ENCODE measurements at regions not wholly inside any gene's neighbourhood (a gene's known extent, or its start where the extent isn't known, plus 50 kb on each side); places are given as distances from the start of the nearest gene placed in this dataset.

GRCh38 chr3:177928172-177928873, 607.9 kb upstream of the KCNMB2 start:
- DNase-seq (ENCODE audit: low read depth): no peak
- TF ChIP-seq CTCF (IDR thresholded peaks at IDR 0.05; ENCODE audit: low read depth, low read length, missing control alignments): no peak
- H3K4me3 ChIP-seq (ENCODE audit: low read depth, low read length): no peak overlapping the region

- TF ChIP-seq CTCF (IDR thresholded peaks at IDR 0.05; ENCODE audit: low read depth, low read length, missing control alignments): no peak
- DNase-seq (ENCODE audit: low read depth): no peak
- no peak overlapping the region for H3K4me3 ChIP-seq (ENCODE audit: low read depth, low read length)
Measured at GRCh38 chr3:177929310-177929709, 606.9 kb upstream of the KCNMB2 start.

GRCh38 chr3:177930771-177931170, 605.5 kb upstream of the KCNMB2 start:
- DNase-seq (ENCODE audit: low read depth): no peak
- TF ChIP-seq CTCF (IDR thresholded peaks at IDR 0.05; ENCODE audit: low read depth, low read length, missing control alignments): no peak
- H3K4me3 ChIP-seq (ENCODE audit: low read depth, low read length): no peak overlapping the region

GRCh38 chr3:177931346-177931745, 604.9 kb upstream of the KCNMB2 start:
- TF ChIP-seq CTCF (IDR thresholded peaks at IDR 0.05; ENCODE audit: low read depth, low read length, missing control alignments): no peak
- no peak overlapping the region for H3K4me3 ChIP-seq (ENCODE audit: low read depth, low read length)
- no peak for DNase-seq (ENCODE audit: low read depth)

GRCh38 chr3:177932346-177932745, 603.9 kb upstream of the KCNMB2 start:
- no peak overlapping the region for H3K4me3 ChIP-seq (ENCODE audit: low read depth, low read length)
- DNase-seq (ENCODE audit: low read depth): no peak
- TF ChIP-seq CTCF (IDR thresholded peaks at IDR 0.05; ENCODE audit: low read depth, low read length, missing control alignments): no peak

- DNase-seq (ENCODE audit: low read depth): no peak
- no peak overlapping the region for H3K4me3 ChIP-seq (ENCODE audit: low read depth, low read length)
- no peak for TF ChIP-seq CTCF (IDR thresholded peaks at IDR 0.05; ENCODE audit: low read depth, low read length, missing control alignments)
Measured at GRCh38 chr3:177932750-177933660, 603.2 kb upstream of the KCNMB2 start.

All from GM12864 (cell line).